ENCODE measurements at regions not wholly inside any gene's neighbourhood (a gene's known extent, or its start where the extent isn't known, plus 50 kb on each side); places are given as distances from the start of the nearest gene placed in this dataset.

- no peak for TF ChIP-seq CTCF (conservative IDR thresholded peaks at IDR 0.05; ENCODE audit: low read length)
- TF ChIP-seq EZH2phosphoT487 (IDR thresholded peaks at IDR 0.05; ENCODE audit: borderline replicate concordance, low read depth, low read length), result no peak
These were observed 59.0 kb upstream of the UQCRFS1 start for GRCh38 chr19:29271911-29272310.
